ENCODE measurements at regions not wholly inside any gene's neighbourhood (a gene's known extent, or its start where the extent isn't known, plus 50 kb on each side); places are given as distances from the start of the nearest gene placed in this dataset.
"Not testable (repeated sequence)": the region's sequence is repeated elsewhere in the genome, so short reads cannot be mapped to it uniquely, and the experiment has no call there.

- H3K4me3 ChIP-seq (ENCODE audit: control insufficient read depth, low read depth, low read length): no peak overlapping the region
- DNase-seq (ENCODE audit: low read depth): no peak
- no peak for TF ChIP-seq CTCF (IDR thresholded peaks at IDR 0.05; ENCODE audit: control insufficient read depth, insufficient read depth, low read depth, low read length, missing control alignments)
Observed at GRCh38 chr2:94758546-94758945, 112.7 kb upstream of the TEKT4 start.

DNA sequence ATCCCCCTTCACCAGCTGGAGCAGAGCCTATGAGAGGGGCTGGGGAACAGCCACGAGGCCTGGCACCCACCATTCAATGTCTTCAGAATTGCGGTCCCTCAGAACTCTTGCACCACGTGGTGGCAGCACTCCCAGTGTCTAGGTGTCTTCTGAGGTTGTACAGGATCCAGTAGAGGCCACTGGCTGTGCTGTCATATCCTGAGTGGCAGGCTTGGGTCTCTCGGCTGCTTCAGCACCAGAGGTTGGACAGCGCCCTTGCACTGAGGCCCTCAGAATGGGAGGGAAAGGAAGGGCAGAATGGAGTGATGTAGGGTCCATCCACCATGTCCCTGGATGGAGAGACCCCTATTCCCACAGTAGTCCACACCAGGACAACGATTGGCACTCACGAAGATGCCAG is 112.0 kb upstream of the TEKT4 start:
- no peak overlapping the region for H3K4me3 ChIP-seq (ENCODE audit: control insufficient read depth, low read depth, low read length)
- DNase-seq (ENCODE audit: low read depth): no peak
- no peak for TF ChIP-seq CTCF (IDR thresholded peaks at IDR 0.05; ENCODE audit: control insufficient read depth, insufficient read depth, low read depth, low read length, missing control alignments)

GRCh38 chr2:94762600-94762999 is 108.6 kb upstream of the TEKT4 start:
- no peak overlapping the region for H3K4me3 ChIP-seq (ENCODE audit: control insufficient read depth, low read depth, low read length)
- no peak for TF ChIP-seq CTCF (IDR thresholded peaks at IDR 0.05; ENCODE audit: control insufficient read depth, insufficient read depth, low read depth, low read length, missing control alignments)
- no peak for DNase-seq (ENCODE audit: low read depth)

DNA sequence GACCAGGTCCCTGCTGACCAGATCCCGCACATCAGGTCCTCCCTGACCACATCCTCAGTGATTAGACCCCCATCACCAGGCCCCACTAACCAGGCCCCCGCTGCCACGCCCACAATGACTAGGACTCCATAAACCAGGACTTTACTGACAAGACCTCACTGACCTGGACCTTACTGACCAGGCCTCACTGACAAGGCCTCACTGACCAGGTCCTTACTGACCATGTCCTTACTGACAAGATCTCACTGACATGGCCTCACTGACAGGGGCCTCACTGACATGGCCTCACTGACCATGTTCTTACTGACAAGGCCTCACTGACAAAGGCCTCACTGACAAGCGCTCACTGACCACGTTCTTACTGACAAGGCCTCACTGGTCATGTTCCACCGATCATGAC is 107.9 kb upstream of the TEKT4 start:
- no peak overlapping the region for H3K4me3 ChIP-seq (ENCODE audit: control insufficient read depth, low read depth, low read length)
- no peak for TF ChIP-seq CTCF (IDR thresholded peaks at IDR 0.05; ENCODE audit: control insufficient read depth, insufficient read depth, low read depth, low read length, missing control alignments)
- DNase-seq (ENCODE audit: low read depth): no peak

GRCh38 chr2:94764331-94764730 is 106.9 kb upstream of the TEKT4 start:
- DNase-seq (ENCODE audit: low read depth); H3K4me3 ChIP-seq (ENCODE audit: control insufficient read depth, low read depth, low read length): not testable (repeated sequence)

DNA sequence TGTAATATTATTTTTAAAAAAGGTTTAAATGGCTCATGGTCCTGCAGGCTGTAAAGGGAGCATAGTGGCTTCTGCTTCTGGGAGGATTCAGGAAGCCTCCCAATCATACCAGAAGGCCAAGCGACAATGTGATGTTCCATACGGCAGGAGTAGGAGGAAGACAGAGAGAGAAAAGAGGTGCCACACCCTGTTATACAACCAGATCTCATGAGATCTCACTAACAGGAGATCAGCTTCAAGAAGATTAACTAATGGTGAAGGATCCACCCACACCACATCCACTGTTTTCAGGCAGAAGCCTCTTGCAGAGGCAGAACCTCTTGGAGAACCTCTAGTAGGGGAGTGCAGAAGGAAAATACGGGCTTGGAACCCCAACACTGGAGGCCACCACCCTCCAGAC is 103.9 kb upstream of the TEKT4 start:
- no peak for TF ChIP-seq CTCF (IDR thresholded peaks at IDR 0.05; ENCODE audit: control insufficient read depth, insufficient read depth, low read depth, low read length, missing control alignments)
- H3K4me3 ChIP-seq (ENCODE audit: control insufficient read depth, low read depth, low read length): no peak overlapping the region
- no peak for DNase-seq (ENCODE audit: low read depth)

- H3K4me3 ChIP-seq (ENCODE audit: control insufficient read depth, low read depth, low read length): no peak overlapping the region
- TF ChIP-seq CTCF (IDR thresholded peaks at IDR 0.05; ENCODE audit: control insufficient read depth, insufficient read depth, low read depth, low read length, missing control alignments): no peak
- no peak for DNase-seq (ENCODE audit: low read depth)
Observed at GRCh38 chr2:94769733-94770132, 101.5 kb upstream of the TEKT4 start.

All from AG09309 (cell line).